ENCODE measurements at regions not wholly inside any gene's neighbourhood (a gene's known extent, or its start where the extent isn't known, plus 50 kb on each side); places are given as distances from the start of the nearest gene placed in this dataset.

GRCh38 chr13:37175996-37176395 is 70.5 kb upstream of the CSNK1A1L start:
- TF ChIP-seq REST (IDR thresholded peaks at IDR 0.05; ENCODE audit: low read depth) (no peak), RAD21 (IDR thresholded peaks at IDR 0.05; ENCODE audit: low read depth) (no peak), TCF12 (IDR thresholded peaks at IDR 0.05; ENCODE audit: low read depth) (no peak), ZBTB7A (IDR thresholded peaks at IDR 0.05; ENCODE audit: low read depth) (no peak), EP300 (IDR thresholded peaks at IDR 0.05; ENCODE audit: borderline replicate concordance) (no peak), CREB1 (IDR thresholded peaks at IDR 0.05; ENCODE audit: low read depth) (no peak)

All from Ishikawa (cell line).